ENCODE measurements at regions not wholly inside any gene's neighbourhood (a gene's known extent, or its start where the extent isn't known, plus 50 kb on each side); places are given as distances from the start of the nearest gene placed in this dataset.

- DNase-seq (ENCODE audit: low read depth) = no peak
Observed at GRCh38 chr1:181430015-181430885, 53.1 kb upstream of the CACNA1E start.

All from activated T-helper 9 cell treated with anti-CD3 and anti-CD28 coated beads, Interleukin-2, amount 50 U/mL, for 16 hours (primary cell).